ENCODE measurements at regions not wholly inside any gene's neighbourhood (a gene's known extent, or its start where the extent isn't known, plus 50 kb on each side); places are given as distances from the start of the nearest gene placed in this dataset.
"Not testable (repeated sequence)": the region's sequence is repeated elsewhere in the genome, so short reads cannot be mapped to it uniquely, and the experiment has no call there.

DNA sequence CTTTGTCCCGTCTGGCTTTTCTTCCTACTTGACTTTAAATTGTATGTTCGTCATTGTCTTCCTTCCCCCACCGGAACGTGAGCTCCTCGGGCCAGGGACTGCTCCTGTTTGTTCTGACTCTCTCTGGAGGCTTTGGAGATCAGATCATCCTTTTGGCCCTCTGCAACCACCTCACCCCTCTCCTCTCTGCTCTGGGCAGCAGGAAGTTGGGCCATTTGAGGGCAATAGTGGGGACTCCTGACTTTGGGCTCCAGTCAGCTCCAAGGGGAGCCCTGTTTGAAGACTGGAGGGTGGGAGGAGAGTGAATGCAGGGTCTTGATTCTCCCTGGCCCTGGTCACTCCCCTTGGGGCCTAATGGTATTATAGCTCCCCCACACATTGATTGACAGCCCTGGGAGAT, 186.3 kb upstream of the B3GAT1 start:
- DNase-seq (ENCODE audit: low spot score), result no peak

GRCh38 chr11:134597452-134597851, 185.4 kb upstream of the B3GAT1 start:
- no peak for DNase-seq (ENCODE audit: low spot score)

- DNase-seq (ENCODE audit: low spot score), result no peak
Measured at GRCh38 chr11:134596404-134596803, 184.4 kb upstream of the B3GAT1 start.

DNA sequence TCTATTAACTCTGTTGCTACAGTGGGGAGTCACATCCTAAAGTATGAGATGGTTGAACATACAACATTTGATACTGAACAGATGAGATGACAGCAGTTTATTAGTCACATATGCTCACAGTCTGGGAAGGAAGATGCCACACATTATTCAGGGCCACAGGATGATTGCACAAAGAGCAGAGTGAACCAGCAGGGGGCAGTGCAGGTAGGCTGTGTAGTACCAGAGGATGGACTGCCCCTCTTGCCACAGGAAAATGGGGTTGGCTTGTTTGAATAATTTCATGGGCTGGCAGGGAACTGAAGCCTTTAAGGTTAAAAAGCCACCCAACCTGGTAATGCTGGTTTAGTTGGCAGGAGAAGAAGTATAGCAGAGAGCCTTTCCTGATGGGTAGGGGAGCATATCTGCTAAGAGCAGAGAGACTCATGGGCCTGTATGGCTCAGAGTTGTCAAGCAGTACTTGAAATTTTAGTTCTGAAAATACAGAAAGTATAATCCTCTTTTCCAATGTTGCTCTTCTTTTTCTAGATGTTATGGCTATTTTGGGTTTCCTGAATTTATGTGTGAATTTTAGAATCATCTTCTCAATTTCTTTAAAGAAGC, 180.4 kb upstream of the B3GAT1 start:
- DNase-seq (ENCODE audit: low spot score), result peak; percentile 16

GRCh38 chr11:134591338-134591737, 179.3 kb upstream of the B3GAT1 start:
- no peak for DNase-seq (ENCODE audit: low spot score)

DNA sequence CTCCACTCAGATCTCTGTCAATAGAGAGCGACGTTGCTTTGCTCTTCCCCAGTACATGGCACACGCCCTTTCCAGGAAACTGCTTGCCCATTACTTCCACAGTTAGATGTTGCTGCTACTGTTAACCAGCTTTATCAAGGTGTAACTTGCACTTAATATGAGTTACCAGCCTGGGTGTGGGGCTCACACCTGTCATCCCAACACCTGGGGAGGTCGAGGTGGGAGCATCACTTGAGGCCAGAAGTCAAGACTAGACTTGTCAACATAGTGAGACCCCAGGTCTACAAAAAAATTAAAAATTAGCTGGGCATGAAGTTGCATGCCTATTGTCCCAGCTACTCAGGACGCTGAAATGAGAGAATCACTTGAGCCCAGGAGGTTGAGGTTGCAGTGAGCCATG, 177.1 kb upstream of the B3GAT1 start:
- no peak for DNase-seq (ENCODE audit: low spot score)

GRCh38 chr11:134588460-134589110, 176.5 kb upstream of the B3GAT1 start:
- not testable (repeated sequence) for DNase-seq (ENCODE audit: low spot score)

DNA sequence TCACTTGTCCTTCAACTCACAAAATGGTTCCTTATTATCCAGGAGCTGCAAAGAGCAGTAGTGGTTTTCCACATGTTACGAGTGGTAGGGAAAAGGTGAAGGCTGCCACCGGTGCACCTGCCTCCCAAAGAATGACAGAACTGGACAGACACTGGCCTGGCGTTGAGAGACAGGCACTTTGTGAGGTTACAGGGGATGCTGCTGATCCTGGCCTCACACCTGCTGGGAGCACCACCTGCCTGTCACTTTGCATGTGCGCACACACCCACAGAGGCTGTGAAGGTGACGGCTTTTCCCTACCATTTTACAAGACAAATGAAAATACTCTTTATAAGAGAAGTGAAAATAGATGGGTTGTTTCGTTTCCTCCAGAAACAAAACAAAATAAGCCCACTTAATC, 175.3 kb upstream of the B3GAT1 start:
- no peak for DNase-seq (ENCODE audit: low spot score)

- DNase-seq (ENCODE audit: low spot score), result no peak
Measured at GRCh38 chr11:134586726-134587125, 174.7 kb upstream of the B3GAT1 start.

DNA sequence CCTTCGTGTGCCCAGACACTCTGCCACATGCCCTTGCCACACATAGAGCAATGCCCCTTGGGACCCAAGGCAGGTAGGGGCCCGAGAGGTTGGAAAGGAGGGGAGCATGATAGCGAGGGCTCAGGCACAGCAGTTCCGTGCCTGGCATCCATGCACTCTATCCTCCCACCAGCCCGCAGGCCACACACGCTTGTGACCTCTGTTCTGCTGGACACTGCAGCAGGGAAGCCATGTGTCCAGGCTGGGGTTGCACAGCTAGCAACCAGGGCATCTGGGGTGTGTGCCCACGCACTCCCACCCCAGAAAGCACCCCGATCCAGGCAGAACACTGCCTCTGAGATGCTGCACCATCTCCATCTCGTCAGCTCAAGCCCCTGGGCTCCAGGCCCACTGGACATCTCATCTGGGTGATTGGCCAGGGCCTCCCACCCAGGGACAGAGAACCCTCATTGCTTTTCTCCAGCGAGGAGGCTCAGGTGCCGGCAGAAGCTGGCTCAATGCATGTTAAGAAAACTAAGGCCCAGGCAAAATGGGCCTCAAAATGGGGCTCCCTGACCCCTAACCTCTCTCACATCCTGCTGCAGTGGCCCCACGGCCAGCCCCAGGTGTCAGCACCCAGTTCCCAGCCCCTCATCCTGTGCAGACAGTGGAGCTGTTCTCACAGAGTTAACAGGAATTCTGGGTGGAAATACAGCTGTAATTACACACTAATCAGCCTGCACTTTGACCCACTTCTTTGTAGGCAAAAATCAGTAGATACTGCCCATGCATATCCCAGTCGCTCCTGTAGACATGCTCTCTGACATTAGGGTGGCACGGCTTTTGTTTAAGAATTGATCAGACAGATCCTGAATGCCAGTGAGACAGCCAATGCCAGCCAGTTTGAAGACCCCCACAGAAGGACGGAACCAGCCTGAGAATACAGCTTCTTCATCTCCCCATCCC, 173.9 kb upstream of the B3GAT1 start:
- no peak for DNase-seq (ENCODE audit: low spot score)

DNA sequence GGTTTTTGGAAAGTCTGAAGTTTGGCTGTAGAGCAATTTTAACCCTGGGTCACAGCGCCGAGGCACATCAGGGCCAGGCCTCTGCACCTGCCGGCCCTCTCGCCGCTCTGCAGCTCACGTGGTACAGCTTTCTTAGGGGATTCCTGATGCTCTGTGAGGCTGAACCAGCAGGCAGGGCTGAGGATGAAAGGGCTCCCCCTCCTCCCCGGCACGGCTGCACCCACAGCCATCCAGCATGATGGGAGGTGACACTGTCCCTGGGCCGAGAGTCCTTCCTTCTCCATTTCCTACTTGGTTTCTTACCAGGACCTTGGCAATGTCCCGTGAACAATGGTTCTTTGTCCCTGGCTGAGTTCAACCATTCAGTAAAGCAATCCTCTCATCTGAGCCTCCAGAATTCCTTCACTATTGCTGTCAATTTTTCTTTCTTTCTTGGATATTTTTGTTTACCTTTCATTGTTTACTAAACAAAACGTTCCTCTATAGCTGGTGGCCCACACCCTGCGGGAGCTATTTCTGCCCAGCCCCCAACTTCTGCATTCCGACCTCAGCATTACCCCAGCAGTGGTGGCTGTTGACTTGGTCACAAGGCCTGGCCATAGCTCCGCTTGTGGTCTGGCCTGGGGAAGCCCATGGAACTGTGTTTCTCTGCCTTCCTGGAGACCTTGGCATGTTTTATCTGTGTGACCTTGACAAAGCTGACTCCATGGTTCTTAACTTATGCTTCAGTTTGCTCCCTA, 172.8 kb upstream of the B3GAT1 start:
- no peak for DNase-seq (ENCODE audit: low spot score)

- no peak for DNase-seq (ENCODE audit: low spot score)
Measured at GRCh38 chr11:134584001-134584561, 172.0 kb upstream of the B3GAT1 start.

GRCh38 chr11:134583397-134583990, 171.5 kb upstream of the B3GAT1 start:
- DNase-seq (ENCODE audit: low spot score), result no peak

- DNase-seq (ENCODE audit: low spot score), result no peak
Measured at GRCh38 chr11:134582770-134583095, 170.7 kb upstream of the B3GAT1 start.

DNA sequence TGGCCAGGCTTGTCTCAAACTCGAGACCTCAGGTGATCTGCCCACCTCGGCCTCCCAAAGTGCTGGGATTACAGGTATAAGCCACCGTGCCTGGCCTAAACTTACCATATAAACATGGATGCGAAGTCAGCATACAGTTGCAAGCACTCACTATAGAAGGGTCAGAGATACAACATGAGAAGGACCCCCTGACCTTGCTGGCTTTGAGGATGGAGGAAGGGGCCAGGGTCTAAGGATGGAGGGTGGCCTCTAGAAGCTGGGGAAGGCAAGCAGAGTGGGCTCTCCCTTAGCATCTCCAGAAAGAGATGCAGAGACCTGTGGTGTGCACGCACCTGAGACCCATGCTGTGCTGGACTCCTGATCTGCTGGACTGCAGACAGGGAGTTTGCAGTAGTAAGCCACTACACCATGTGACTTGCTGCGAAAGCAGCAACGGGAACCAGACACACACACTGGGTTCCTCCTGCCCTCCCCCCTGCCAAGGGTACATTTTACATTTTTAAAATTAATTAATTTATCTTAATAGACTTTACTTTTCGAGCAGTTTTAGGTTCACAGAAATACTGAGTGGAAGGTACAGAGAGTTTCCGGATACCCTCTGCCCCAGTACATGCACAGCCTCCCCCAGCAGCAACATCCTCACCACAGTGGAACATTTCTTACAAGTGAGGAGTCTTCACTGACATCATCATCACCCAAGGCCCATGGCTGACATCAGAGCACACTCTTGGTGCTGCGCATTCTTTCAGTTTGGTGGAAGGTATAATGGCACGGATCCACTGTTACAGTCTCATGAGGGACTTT, 170.1 kb upstream of the B3GAT1 start:
- no peak for DNase-seq (ENCODE audit: low spot score)

GRCh38 chr11:134581121-134581626, 169.1 kb upstream of the B3GAT1 start:
- DNase-seq (ENCODE audit: low spot score), result no peak

- no peak for DNase-seq (ENCODE audit: low spot score)
Measured at GRCh38 chr11:134580610-134580975, 168.6 kb upstream of the B3GAT1 start.

DNA sequence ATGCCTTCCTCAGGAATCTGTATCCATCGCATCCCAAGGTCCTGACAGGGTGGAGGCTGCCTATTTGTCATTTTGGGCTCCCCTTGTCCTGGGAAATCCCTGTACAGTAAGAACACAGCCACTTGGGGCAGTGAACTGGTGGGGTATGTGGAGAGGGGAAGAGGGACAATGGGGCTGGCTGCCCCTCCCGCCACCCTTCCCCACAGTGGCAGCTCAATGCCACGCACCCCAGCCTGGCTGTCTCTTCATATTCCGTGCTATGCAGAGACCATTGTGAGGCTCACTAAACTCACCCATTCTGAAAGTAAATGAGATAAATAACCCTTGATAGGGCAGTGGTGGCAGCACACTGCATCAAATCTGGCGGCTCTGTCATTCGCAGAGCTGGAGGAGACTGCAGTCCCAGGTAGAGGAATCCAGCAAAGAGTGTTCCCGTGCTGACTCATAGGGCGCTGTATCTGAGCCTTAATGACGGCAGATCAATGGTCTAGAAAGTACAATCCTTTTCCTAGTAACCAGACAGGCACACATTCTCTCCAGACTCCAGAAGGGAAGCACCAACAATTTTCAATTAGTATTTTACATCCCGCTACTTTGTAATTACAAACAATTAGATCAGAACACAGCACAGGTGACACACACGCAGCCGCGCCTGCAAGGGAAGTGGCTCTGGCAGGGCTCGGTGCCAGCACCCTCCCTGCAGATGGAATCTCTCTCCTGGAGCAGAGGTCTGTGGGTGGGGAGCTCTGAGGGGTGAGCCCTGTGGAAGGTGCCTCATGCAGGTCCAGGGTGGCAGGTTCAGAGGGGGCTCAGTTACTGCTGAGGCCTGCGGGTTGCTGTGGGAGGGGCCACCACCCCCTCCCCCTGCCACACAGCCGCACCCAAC, 167.9 kb upstream of the B3GAT1 start:
- no peak for DNase-seq (ENCODE audit: low spot score)
